ENCODE measurements at regions not wholly inside any gene's neighbourhood (a gene's known extent, or its start where the extent isn't known, plus 50 kb on each side); places are given as distances from the start of the nearest gene placed in this dataset.

GRCh38 chr11:97143463-97143862, 753.6 kb downstream of the JRKL start:
- no peak for DNase-seq
- Histone ChIP-seq H3K4me1 (no peaks in the 10 kb centered on the region), H3K36me3 (no peaks in the 10 kb centered on the region), H3K9me3 (no peaks in the 10 kb centered on the region), H3K27me3 (no peaks in the 10 kb centered on the region), H3K4me3 (ENCODE audit: low read depth, low read length) (no peak overlapping the region)
- TF ChIP-seq CTCF (IDR thresholded peaks at IDR 0.05; ENCODE audit: low read depth, low read length): no peak

- TF ChIP-seq CTCF (IDR thresholded peaks at IDR 0.05; ENCODE audit: low read depth, low read length): no peak
- no peak for DNase-seq
- H3K4me1 ChIP-seq: no peaks in the 10 kb centered on the region
- H3K9me3 ChIP-seq: no peaks in the 10 kb centered on the region
- no peaks in the 10 kb centered on the region for H3K27me3 ChIP-seq
- H3K36me3 ChIP-seq: no peaks in the 10 kb centered on the region
- no peak overlapping the region for H3K4me3 ChIP-seq (ENCODE audit: low read depth, low read length)
Measured at GRCh38 chr11:97149741-97150140, 759.9 kb downstream of the JRKL start.

GRCh38 chr11:97157221-97157740, 767.5 kb downstream of the JRKL start:
- Histone ChIP-seq H3K27me3 (no peaks in the 10 kb centered on the region), H3K36me3 (no peaks in the 10 kb centered on the region), H3K4me1 (no peaks in the 10 kb centered on the region; the same call in 1 of the 2 replicates), H3K4me3 (ENCODE audit: low read depth, low read length) (no peak overlapping the region), H3K9me3 (no peaks in the 10 kb centered on the region)
- DNase-seq: no peak
- TF ChIP-seq CTCF (IDR thresholded peaks at IDR 0.05; ENCODE audit: low read depth, low read length): no peak

GRCh38 chr11:97158243-97158642, 768.4 kb downstream of the JRKL start:
- no peaks in the 10 kb centered on the region; the same call in 1 of the 2 replicates for H3K4me1 ChIP-seq
- no peak for DNase-seq
- H3K4me3 ChIP-seq (ENCODE audit: low read depth, low read length): no peak overlapping the region
- no peak for TF ChIP-seq CTCF (IDR thresholded peaks at IDR 0.05; ENCODE audit: low read depth, low read length)
- no peaks in the 10 kb centered on the region for H3K36me3 ChIP-seq
- H3K27me3 ChIP-seq: no peaks in the 10 kb centered on the region
- H3K9me3 ChIP-seq: no peaks in the 10 kb centered on the region

GRCh38 chr11:97163631-97164191, 773.9 kb downstream of the JRKL start:
- Histone ChIP-seq H3K36me3 (no peaks in the 10 kb centered on the region), H3K27me3 (no peaks in the 10 kb centered on the region), H3K4me1 (no peaks in the 10 kb centered on the region; the same call in 1 of the 2 replicates), H3K4me3 (ENCODE audit: low read depth, low read length) (no peak overlapping the region), H3K9me3 (no peaks in the 10 kb centered on the region)
- no peak for DNase-seq
- no peak for TF ChIP-seq CTCF (IDR thresholded peaks at IDR 0.05; ENCODE audit: low read depth, low read length)

- H3K27me3 ChIP-seq: no peaks in the 10 kb centered on the region
- H3K36me3 ChIP-seq: no peaks in the 10 kb centered on the region
- no peak for TF ChIP-seq CTCF (IDR thresholded peaks at IDR 0.05; ENCODE audit: low read depth, low read length)
- no peak for DNase-seq
- no peak overlapping the region for H3K4me3 ChIP-seq (ENCODE audit: low read depth, low read length)
- H3K4me1 ChIP-seq: no peaks in the 10 kb centered on the region
- H3K9me3 ChIP-seq: no peaks in the 10 kb centered on the region
Measured at GRCh38 chr11:97201743-97202612, 812.2 kb downstream of the JRKL start.

Data from BE2C (cell line).